ENCODE measurements at regions not wholly inside any gene's neighbourhood (a gene's known extent, or its start where the extent isn't known, plus 50 kb on each side); places are given as distances from the start of the nearest gene placed in this dataset.
A peak's percentile ranks its signal among the peaks of the same experiment; 100 is the strongest.

DNA sequence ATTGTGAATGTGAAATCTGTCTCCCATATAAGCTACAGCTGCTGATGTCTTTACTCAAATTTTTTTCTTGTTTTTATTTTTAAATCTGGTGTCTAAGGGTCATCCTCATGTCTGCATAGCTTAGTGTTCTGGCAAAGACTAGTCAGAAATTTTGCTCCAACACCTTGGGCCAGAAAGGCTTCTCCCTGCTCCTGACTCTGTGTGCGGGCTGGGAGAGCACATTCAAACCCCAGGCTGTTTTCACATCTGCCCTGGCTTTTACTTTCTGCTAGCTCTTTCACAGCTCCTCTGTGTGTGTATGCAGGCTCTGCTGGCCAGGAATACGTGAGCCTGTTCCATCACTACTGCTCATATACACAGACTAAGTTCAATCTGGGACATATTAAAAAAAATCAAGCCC is 102.9 kb upstream of the RIOK3 start:
- no peak for DNase-seq

DNA sequence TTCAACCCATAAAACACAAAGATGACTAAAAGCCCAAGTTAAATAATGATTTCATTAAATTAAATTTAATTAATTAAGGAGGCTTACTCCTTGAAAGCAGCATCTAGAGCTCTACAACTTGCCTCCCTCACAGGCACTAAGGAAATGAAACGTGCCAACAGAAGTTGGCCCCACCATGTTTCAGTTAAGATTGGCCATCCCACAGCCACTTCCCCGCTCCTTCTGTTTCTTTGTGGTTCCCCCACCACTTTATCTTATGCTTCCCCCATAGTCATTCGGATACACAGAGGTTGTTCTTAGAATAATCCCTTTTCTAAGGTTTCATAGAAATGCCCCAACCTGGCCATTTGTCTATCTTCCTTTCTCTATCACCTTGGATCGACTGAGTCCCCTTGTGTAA is 101.6 kb upstream of the RIOK3 start:
- DNase-seq: no peak

GRCh38 chr18:23352042-23352441 is 101.0 kb upstream of the RIOK3 start:
- no peak for DNase-seq

DNA sequence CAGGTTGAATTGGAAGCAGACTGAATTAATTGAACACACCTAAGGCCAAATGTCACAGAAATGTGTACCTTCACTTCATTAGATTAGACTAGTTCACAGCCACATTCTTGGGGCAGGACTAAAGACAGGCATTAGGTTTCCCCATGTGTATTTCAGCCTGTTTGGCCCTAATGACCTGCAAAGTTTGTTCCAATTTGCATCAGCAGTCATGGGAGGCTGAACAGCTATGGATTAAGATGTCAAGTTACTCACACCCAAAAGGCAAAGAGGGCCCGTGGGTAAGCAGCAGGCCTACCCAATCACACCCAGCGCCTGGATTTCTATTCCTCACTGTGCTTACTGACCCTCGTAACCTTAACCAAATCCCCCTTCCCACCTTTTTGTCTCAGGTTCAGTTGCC is 99.6 kb upstream of the RIOK3 start:
- DNase-seq: no peak

- DNase-seq: peak; percentile 65
Measured at GRCh38 chr18:23354625-23355024, 98.5 kb upstream of the RIOK3 start.

DNA sequence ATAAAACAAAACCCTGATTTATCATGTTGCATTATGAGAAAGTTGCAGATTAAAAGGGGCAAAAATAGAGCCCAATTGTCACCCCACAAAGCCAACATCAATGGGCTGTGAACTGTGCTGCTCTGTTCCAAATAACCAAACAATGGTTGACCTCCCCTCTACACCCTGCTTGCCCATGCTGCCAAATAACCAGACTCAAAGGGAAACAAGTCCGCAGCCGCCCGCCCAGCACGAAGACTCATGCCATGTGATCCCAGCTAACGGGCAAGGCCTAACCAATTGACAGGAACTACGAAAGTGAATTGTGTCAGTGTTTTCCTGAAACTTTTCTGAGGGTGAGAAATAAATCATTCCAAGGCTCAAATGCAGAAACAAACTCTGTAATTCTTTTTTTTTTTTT is 97.9 kb upstream of the RIOK3 start:
- no peak for DNase-seq

GRCh38 chr18:23356424-23356823 is 96.7 kb upstream of the RIOK3 start:
- DNase-seq: no peak

DNA sequence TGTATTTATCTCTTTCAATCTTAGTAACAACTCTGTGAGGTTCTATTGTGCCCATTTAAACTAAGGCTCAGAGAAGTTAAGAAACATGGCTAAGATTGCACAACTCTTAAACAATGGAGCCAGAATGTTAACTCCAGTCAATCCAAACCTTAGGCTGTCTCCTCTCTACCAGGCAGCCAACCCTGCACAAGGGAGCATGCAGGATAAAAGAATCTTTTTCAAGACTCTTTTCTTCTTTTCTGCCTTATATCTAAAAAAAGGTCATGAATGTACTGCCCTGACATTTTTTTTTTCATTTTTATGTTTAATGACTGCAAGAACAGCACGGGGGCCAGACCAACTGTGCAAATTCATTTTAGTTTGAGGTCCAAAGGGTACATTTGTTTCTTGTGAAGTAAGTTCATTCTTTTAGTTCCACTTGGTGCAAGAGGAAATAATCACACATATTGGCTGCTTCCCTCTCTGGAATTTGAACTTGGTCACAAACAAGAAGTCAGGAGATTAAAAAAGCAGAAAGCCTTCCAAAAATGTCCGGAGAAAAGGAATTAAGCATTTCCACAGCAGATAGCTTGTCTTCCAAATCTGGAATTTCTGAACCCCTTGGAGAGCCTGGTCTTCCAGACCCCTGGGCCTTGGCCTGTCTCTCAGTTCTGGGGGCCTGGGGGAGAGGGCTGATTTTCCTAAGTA is 96.0 kb upstream of the RIOK3 start:
- no peak for DNase-seq

DNA sequence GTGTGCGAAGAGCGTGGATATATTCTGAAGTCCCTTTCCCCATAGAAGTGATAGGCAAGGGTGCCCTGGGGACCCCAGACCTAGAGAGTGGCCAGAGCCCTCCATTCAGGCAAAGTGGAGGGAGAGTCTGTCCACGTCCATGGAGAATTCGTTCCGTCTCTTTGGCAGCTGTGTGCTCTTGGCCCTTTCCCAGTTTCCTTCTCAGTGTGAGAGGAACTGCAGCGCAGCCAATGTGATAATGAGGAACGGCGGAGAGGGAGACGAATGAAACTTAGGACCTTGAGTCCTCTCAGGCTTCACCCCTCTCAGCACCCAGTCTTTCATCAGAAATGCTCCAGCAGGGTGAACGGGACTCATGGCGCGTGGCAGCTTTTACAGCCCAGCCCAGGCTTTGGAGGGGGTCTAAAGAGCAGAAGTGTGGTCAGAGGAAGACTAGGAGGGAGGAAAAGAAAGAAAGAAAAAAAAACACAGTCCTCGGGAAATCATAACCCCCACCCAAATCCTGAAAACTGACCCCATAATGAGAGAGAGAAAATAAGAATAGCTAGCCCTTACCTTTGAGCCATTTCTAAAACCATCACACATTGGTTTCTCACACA is 95.0 kb upstream of the RIOK3 start:
- DNase-seq: no peak

DNA sequence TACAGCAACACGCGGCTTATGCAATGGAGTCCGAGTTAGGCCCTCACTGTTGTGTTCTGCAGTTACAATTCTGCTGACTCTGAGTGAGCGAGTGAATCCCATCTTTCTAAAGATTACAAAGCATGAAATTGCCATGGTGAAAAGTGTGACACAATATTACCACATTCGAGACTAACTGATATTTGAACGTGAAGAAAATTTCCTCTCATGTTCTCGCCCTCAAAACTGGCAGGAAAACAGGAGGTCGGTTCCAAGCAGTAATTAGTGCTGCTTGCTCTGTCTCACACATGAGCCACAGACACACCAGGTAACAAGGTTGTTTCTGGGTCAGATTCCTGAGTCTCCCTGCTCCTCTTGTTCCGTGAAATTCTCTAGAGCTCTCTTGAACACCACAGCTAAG is 93.7 kb upstream of the RIOK3 start:
- DNase-seq: no peak

DNA sequence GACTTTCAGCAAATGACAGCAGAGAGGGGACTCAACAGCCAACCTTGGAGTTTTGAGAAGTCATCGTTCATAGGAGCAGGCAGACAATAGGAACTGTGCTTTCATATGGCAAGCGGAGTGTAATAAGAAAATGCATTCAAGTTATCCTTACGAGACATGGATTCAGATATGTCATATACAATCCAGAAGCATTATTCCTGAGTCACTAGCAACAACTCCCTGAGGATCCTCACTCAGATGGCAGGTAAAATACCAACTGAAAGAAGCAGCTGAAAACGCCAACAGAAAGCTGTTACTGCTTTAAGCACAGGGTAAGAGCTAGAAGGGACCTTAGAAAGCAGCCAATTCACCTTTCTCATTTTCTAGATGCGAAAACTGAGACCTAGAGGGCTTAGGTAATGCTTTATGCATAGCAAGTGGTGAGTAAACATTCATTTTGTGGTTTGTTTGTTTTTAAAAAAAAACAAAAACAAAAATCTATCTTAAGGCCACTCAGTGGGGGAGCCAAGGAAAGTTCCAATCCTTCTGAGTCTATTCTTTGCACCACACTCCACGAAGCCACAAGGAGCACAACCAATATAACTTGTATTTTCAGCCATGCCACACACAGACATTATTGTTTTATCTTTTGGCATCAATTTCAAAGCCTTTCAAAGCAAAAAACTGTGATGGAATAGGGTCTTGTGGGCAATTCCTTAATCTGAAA is 89.1 kb upstream of the RIOK3 start:
- no peak for DNase-seq

GRCh38 chr18:23365602-23366001 is 87.5 kb upstream of the RIOK3 start:
- DNase-seq: peak; percentile 46

- no peak for DNase-seq
Measured at GRCh38 chr18:23369266-23369665, 83.8 kb upstream of the RIOK3 start.

DNA sequence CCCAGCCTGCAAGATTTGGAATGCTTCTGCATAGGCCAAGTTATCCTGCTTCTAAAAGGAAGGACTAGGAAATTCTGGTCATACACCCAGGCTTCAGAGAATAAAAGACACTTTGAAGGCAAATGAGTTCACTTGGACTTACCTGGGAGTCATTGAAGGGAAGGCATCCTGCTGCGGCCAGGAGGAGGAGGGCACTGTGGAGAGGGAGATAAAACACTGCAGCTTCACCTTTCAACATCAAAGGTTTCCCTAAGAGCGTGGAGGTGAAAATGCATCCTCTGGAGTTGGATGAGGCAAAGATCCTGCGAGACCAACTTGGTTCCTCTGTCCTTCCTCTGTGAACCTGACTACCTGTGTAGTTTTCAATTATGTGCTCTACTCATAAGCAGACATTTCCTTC is 79.5 kb upstream of the RIOK3 start:
- DNase-seq: no peak

DNA sequence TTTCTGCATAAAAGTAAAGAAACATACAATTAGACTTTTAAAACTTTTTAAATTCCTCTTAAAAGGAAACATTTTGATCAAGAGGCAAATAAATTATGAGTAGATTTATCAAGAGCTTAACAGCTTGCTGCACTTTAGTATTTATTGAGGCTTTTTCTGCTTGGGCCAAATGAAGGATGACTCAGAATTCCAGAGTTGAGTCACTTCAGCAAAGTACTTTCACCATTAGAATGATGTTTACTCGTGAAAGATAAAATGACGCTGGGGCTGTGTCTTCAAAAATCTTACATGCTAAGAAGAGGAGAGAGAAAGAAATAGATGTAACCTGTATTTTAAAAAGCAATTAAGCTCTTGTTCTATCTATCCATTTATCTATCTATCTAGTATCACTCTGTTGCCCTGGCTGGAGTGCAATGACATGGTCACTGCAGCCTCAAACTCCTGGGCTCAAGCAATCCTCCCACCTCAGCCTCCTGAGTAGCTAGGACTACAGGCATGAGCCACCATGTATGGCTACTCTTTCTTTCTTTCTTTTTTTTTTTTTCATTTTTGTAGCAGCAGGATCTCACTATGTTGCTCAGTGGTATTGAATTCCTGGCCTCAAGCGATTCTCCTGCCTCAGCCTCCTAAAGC is 75.3 kb upstream of the RIOK3 start:
- DNase-seq: peak; percentile 80

DNA sequence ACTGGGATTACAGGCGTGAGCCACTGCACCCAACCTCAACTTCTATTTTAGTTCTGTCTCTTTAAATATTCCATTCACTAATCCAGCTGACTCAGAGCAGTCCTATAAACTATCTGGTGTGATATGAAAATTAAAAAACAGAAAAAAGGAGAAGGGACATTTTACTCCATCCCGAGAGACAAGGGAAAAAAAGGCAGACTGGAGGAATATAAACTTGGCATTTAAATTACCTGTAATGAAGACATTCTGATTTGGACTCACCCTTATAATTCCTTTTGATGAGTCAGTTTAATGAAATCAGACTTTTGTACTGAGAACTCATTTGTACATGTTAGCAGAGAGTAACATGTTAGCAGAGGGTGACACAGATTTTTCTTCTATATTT is 74.8 kb upstream of the RIOK3 start:
- peak; percentile 15 for DNase-seq

DNA sequence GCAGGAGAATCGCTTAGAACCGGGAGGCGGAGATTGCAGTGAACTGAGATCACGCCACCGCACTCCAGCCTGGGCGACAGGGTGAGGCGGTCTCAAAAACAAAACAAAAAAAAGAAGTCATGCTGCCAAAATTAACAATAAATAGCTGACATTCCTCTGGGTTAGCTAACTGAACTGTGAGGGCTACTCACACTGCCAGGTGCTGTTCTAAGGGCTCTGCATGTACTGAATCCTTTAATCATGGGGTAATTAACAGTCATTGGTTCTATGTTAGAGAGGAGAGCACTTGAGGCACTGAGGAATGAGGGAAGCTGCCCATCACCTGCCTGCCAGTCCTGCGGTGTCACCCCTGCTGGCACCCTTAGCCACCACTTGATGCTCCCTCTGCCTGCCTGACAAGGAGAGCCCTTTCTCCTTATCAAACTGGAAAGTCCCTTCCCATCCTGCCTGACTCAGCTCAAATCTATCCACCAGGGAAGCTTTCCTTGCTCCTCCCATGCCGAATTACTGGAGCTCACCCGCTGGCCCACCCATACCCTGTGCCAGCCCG is 73.0 kb upstream of the RIOK3 start:
- peak; percentile 64 for DNase-seq

DNA sequence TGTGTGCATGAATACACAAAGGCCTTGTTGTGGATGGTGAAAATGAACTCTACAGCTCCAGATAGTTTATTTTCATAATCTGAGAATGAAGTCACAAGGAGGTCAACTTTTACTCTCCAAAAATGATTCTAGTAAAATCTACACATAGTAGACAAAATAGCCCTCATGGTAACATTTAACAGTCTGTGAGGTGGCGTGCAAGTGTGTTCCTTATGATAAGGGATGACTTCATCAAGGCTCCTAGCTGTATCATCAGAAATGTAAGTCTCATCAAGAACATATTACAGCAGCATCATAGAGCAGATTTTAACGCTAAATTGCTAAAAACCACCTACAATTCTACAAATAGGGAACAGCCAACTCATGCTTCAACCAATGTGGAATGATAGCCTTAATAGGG is 72.3 kb upstream of the RIOK3 start:
- DNase-seq: peak; percentile 18

- no peak for DNase-seq
Measured at GRCh38 chr18:23383494-23383893, 69.6 kb upstream of the RIOK3 start.

GRCh38 chr18:23384778-23385736 is 68.0 kb upstream of the RIOK3 start:
- DNase-seq: no peak

DNA sequence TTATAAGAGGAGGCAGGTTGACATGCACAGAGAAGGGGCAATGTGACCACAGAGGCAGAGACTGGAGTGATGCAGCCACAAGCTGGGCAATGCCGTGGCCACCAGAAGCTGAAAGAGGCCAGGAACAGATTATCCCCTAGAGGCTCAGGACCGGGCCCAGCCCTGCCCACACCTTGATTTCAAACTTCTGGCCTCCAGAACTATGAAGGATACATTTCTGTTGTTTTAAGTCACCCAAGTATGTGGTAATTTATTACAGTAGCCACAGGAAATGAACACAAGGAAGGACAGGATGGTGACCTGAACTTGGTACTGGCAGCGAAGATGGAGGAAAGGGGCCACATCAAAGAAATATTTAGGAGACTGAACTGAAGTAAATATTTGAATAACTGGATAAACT is 66.8 kb upstream of the RIOK3 start:
- no peak for DNase-seq

DNA sequence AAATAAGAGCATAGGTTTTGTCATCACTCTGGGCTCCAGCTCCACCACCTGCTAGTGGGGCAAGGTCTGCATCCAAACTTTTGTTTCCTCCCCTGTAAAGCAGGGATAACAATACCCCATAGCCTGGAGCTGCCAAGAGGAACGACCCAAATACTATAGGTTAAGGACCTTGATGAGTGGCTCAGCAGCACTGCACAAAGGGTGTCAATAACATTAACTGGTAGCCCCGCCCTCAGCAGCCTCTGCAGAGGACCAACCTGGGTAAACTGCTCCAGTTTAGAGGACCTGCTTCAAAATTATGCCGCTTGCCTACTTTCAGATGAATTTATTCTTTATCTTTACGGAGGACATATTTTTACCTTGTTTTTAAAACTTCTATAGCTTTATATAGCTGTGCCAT is 65.8 kb upstream of the RIOK3 start:
- no peak for DNase-seq

- no peak for DNase-seq
Measured at GRCh38 chr18:23388357-23388756, 64.7 kb upstream of the RIOK3 start.

Data from EL (cell line).